DOHH2 (cell line): ENCODE measurements at regions not wholly inside any gene's neighbourhood (a gene's known extent, or its start where the extent isn't known, plus 50 kb on each side); places are given as distances from the start of the nearest gene placed in this dataset.

Source experiments
- H3F3A ChIP-seq: fragments of 200-600 bp; sonication (generic), shearing (Covaris generic); 2 replicates; pipeline ENCODE4 v1.6.0; 2016; ENCODE audit warnings: antibody characterized with exemption, mild to moderate bottlenecking; ENCODE audit not compliant: control insufficient read depth, insufficient read depth
- H3K27ac ChIP-seq: fragments of 200-600 bp; sonication (generic); 2 replicates; pipeline ENCODE4 v1.5.1; 2014; ENCODE audit warnings: low read depth, mild to moderate bottlenecking, low read length, moderate library complexity
- H3K27me3 ChIP-seq: fragments of 200-600 bp; sonication (generic); 2 replicates; pipeline ENCODE4 v1.6.1; 2014; ENCODE audit warnings: mild to moderate bottlenecking, low read length, mixed read lengths; ENCODE audit not compliant: control insufficient read depth
- H3K36me3 ChIP-seq: fragments of 200-600 bp; sonication (generic); 2 replicates; pipeline ENCODE4 v1.6.1; 2014; ENCODE audit warnings: mild to moderate bottlenecking, low read length, moderate library complexity, mixed read lengths; ENCODE audit not compliant: control insufficient read depth
- H3K4me1 ChIP-seq: fragments of 200-600 bp; sonication (generic); 2 replicates; pipeline ENCODE4 v1.6.1; 2014; ENCODE audit warnings: mild to moderate bottlenecking, low read length, mixed read lengths; ENCODE audit not compliant: control insufficient read depth
- H3K4me2 ChIP-seq: fragments of 200-600 bp; sonication (generic); 2 replicates; pipeline ENCODE4 v1.6.0; 2014; ENCODE audit warnings: mild to moderate bottlenecking, low read length, moderate library complexity
- H3K4me3 ChIP-seq: fragments of 200-600 bp; sonication (generic); 2 replicates; pipeline ENCODE4 v1.5.1; 2014; ENCODE audit warnings: mild to moderate bottlenecking, low read length, mixed read lengths
- H3K79me2 ChIP-seq: fragments of 200-600 bp; sonication (generic); 2 replicates; pipeline ENCODE4 v1.6.1; 2014; ENCODE audit warnings: mild to moderate bottlenecking, low read length, mixed read lengths; ENCODE audit not compliant: control insufficient read depth
- H3K9me2 ChIP-seq: fragments of 200-600 bp; sonication (generic); replicated peaks from 2 replicates; pipeline ENCODE4 v1.6.1; 2014; ENCODE audit warnings: mild to moderate bottlenecking, low read length, mixed read lengths; ENCODE audit not compliant: control insufficient read depth
- H3K9me3 ChIP-seq: fragments of 200-600 bp; sonication (generic); 2 replicates; pipeline ENCODE4 v1.6.1; 2014; ENCODE audit warnings: antibody characterized with exemption, low read length, mixed read lengths; ENCODE audit not compliant: control insufficient read depth, insufficient read depth
- H4K20me1 ChIP-seq: fragments of 200-600 bp; sonication (generic); 2 replicates; pipeline ENCODE4 v1.6.0; 2014; ENCODE audit warnings: low read depth, mild to moderate bottlenecking, antibody characterized with exemption, low read length, moderate library complexity; ENCODE audit not compliant: control insufficient read depth, insufficient read depth
- CTCF ChIP-seq: fragments of 200-600 bp; sonication (generic); IDR thresholded peaks from one replicate; pipeline ENCODE4 v1.5.1; 2014; ENCODE audit warnings: antibody characterized with exemption, mild to moderate bottlenecking, low read depth, low read length; ENCODE audit not compliant: poor library complexity, severe bottlenecking
- EZH2phosphoT487 ChIP-seq: fragments of 200-600 bp; sonication (generic); IDR thresholded peaks from 2 replicates; pipeline ENCODE4 v1.6.1; 2017; ENCODE audit warnings: borderline replicate concordance, mild to moderate bottlenecking, antibody characterized with exemption, low read length, moderate library complexity, mixed read lengths

GRCh38 chr11:10925149-10925926, 67.5 kb upstream of the ZBED5 start:
- no peaks in the 10 kb centered on the region for H3F3A ChIP-seq
- H3K79me2 ChIP-seq: no peaks in the 10 kb centered on the region
- no peaks in the 10 kb centered on the region for H3K9me3 ChIP-seq
- no peaks in the 10 kb centered on the region for H3K36me3 ChIP-seq
- H3K9me2 ChIP-seq: no peaks in the 10 kb centered on the region
- H4K20me1 ChIP-seq: no peaks in the 10 kb centered on the region
- H3K4me2 ChIP-seq: no peak overlapping the region
- peaks cover 18% of the 10 kb centered on the region for H3K27me3 ChIP-seq
- no peak overlapping the region for H3K27ac ChIP-seq
- no peaks in the 10 kb centered on the region for H3K4me1 ChIP-seq
- TF ChIP-seq EZH2phosphoT487 (no peak), CTCF (no peak)
- H3K4me3 ChIP-seq: no peak overlapping the region

GRCh38 chr11:10923882-10924281, 66.0 kb upstream of the ZBED5 start:
- no peaks in the 10 kb centered on the region for H3K79me2 ChIP-seq

GRCh38 chr11:10922892-10923291, 65.0 kb upstream of the ZBED5 start:
- H3K4me2 ChIP-seq: no peak overlapping the region
- no peaks in the 10 kb centered on the region for H3K9me2 ChIP-seq
- H3K4me1 ChIP-seq: no peaks in the 10 kb centered on the region
- peaks cover 2% of the 10 kb centered on the region; the same call in 1 of the 2 replicates for H3K9me3 ChIP-seq
- no peaks in the 10 kb centered on the region for H3K79me2 ChIP-seq
- no peaks in the 10 kb centered on the region for H3K36me3 ChIP-seq
- H3K27ac ChIP-seq: no peak overlapping the region
- TF ChIP-seq CTCF (no peak), EZH2phosphoT487 (no peak)
- no peak overlapping the region for H3K4me3 ChIP-seq
- no peaks in the 10 kb centered on the region for H4K20me1 ChIP-seq
- peaks cover 11% of the 10 kb centered on the region for H3K27me3 ChIP-seq
- no peaks in the 10 kb centered on the region for H3F3A ChIP-seq

More at GRCh38 chr11:10923882-10924281, 66.0 kb upstream of the ZBED5 start:
- TF ChIP-seq CTCF (no peak), EZH2phosphoT487 (no peak)
- no peaks in the 10 kb centered on the region for H3K4me1 ChIP-seq
- H3K27ac ChIP-seq: no peak overlapping the region
- no peaks in the 10 kb centered on the region for H3F3A ChIP-seq
- no peaks in the 10 kb centered on the region for H3K9me3 ChIP-seq
- H4K20me1 ChIP-seq: no peaks in the 10 kb centered on the region
- H3K4me3 ChIP-seq: no peak overlapping the region
- H3K4me2 ChIP-seq: no peak overlapping the region
- H3K36me3 ChIP-seq: no peaks in the 10 kb centered on the region
- H3K9me2 ChIP-seq: no peaks in the 10 kb centered on the region
- peaks cover 15% of the 10 kb centered on the region for H3K27me3 ChIP-seq
